ENCODE measurements at regions not wholly inside any gene's neighbourhood (a gene's known extent, or its start where the extent isn't known, plus 50 kb on each side); places are given as distances from the start of the nearest gene placed in this dataset.

DNA sequence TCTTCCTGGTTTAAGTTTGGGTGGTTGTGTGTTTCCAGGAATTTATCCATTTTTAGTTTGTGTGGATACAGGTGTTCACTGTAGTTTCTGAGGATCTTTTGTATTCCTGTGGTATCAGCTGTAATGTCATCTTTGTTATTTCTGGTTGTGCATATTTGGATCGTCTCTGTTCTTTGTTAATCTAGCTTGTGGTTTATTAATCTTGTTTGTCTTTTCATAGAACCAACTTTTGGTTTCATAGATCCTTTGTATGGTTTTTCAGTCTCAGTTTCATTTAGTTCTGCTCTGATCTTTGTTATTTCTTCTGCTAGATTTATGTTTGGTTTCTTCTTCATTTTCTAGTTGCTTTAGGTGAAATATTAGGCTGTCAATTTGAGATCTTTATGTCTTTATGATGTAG is 202.4 kb upstream of the ZSWIM2 start (continued):
- TF ChIP-seq, protein P1, sequence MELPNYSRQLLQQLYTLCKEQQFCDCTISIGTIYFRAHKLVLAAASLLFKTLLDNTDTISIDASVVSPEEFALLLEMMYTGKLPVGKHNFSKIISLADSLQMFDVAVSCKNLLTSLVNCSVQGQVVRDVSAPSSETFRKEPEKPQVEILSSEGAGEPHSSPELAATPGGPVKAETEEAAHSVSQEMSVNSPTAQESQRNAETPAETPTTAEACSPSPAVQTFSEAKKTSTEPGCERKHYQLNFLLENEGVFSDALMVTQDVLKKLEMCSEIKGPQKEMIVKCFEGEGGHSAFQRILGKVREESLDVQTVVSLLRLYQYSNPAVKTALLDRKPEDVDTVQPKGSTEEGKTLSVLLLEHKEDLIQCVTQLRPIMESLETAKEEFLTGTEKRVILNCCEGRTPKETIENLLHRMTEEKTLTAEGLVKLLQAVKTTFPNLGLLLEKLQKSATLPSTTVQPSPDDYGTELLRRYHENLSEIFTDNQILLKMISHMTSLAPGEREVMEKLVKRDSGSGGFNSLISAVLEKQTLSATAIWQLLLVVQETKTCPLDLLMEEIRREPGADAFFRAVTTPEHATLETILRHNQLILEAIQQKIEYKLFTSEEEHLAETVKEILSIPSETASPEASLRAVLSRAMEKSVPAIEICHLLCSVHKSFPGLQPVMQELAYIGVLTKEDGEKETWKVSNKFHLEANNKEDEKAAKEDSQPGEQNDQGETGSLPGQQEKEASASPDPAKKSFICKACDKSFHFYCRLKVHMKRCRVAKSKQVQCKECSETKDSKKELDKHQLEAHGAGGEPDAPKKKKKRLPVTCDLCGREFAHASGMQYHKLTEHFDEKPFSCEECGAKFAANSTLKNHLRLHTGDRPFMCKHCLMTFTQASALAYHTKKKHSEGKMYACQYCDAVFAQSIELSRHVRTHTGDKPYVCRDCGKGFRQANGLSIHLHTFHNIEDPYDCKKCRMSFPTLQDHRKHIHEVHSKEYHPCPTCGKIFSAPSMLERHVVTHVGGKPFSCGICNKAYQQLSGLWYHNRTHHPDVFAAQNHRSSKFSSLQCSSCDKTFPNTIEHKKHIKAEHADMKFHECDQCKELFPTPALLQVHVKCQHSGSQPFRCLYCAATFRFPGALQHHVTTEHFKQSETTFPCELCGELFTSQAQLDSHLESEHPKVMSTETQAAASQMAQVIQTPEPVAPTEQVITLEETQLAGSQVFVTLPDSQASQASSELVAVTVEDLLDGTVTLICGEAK (IDR thresholded peaks at IDR 0.05; ENCODE audit: borderline replicate concordance): no peak
- TF ChIP-seq ZZZ3 (IDR thresholded peaks at IDR 0.05; ENCODE audit: control insufficient read depth, insufficient read length, low read depth) (no peak), TARDBP (IDR thresholded peaks at IDR 0.05; ENCODE audit: borderline replicate concordance) (no peak), NR2F1 (conservative IDR thresholded peaks at IDR 0.05) (no peak), POLR2AphosphoS5 (IDR thresholded peaks at IDR 0.05; ENCODE audit: low read length) (no peak), MTA2 (IDR thresholded peaks at IDR 0.05; ENCODE audit: low read depth) (peak; percentile 74; the same call in 1 of the 2 replicates), NRF1 (conservative IDR thresholded peaks at IDR 0.05; ENCODE audit: low read depth, low read length) (no peak), POLR2A (IDR thresholded peaks at IDR 0.05; ENCODE audit: low read depth, low read length) (no peak), EP300 (IDR thresholded peaks at IDR 0.05; ENCODE audit: borderline replicate concordance in 1 of 2, control insufficient read depth in 1 of 2, low read depth in 2 of 2, low read length in 2 of 2) (no peak), MXI1 (IDR thresholded peaks at IDR 0.05; ENCODE audit: low read depth, low read length) (no peak), PAX8 (IDR thresholded peaks at IDR 0.05) (no peak), RUNX3 (IDR thresholded peaks at IDR 0.05; ENCODE audit: low read length) (peak; percentile 66), SP1 (IDR thresholded peaks at IDR 0.05; ENCODE audit: low read depth, low read length) (no peak), SREBF2 (IDR thresholded peaks at IDR 0.05; ENCODE audit: low read length) (no peak), SMAD5 (IDR thresholded peaks at IDR 0.05; ENCODE audit: low read depth) (no peak), ZNF217 (IDR thresholded peaks at IDR 0.05) (no peak), HCFC1 (IDR thresholded peaks at IDR 0.05; ENCODE audit: low read length) (no peak), BMI1 (IDR thresholded peaks at IDR 0.05; ENCODE audit: borderline replicate concordance) (no peak), SUPT20H (IDR thresholded peaks at IDR 0.05; ENCODE audit: borderline replicate concordance, control insufficient read depth, low read depth, low read length) (no peak), EZH2 (IDR thresholded peaks at IDR 0.05; ENCODE audit: borderline replicate concordance, control insufficient read depth, low read depth, low read length) (no peak), FOS (IDR thresholded peaks at IDR 0.05; ENCODE audit: borderline replicate concordance, extremely low read depth, insufficient read length) (no peak), EED (IDR thresholded peaks at IDR 0.05; ENCODE audit: low read depth) (no peak)
- TF ChIP-seq, protein P2, sequence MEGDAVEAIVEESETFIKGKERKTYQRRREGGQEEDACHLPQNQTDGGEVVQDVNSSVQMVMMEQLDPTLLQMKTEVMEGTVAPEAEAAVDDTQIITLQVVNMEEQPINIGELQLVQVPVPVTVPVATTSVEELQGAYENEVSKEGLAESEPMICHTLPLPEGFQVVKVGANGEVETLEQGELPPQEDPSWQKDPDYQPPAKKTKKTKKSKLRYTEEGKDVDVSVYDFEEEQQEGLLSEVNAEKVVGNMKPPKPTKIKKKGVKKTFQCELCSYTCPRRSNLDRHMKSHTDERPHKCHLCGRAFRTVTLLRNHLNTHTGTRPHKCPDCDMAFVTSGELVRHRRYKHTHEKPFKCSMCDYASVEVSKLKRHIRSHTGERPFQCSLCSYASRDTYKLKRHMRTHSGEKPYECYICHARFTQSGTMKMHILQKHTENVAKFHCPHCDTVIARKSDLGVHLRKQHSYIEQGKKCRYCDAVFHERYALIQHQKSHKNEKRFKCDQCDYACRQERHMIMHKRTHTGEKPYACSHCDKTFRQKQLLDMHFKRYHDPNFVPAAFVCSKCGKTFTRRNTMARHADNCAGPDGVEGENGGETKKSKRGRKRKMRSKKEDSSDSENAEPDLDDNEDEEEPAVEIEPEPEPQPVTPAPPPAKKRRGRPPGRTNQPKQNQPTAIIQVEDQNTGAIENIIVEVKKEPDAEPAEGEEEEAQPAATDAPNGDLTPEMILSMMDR (IDR thresholded peaks at IDR 0.05 in 2 of 3, conservative IDR thresholded peaks at IDR 0.05 in 1 of 3; ENCODE audit: control insufficient read depth in 2 of 3, extremely low read depth in 1 of 3, insufficient read depth in 1 of 3, low read depth in 3 of 3, low read length in 3 of 3): no peak
- TF ChIP-seq, protein P3, sequence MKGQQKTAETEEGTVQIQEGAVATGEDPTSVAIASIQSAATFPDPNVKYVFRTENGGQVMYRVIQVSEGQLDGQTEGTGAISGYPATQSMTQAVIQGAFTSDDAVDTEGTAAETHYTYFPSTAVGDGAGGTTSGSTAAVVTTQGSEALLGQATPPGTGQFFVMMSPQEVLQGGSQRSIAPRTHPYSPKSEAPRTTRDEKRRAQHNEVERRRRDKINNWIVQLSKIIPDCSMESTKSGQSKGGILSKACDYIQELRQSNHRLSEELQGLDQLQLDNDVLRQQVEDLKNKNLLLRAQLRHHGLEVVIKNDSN (IDR thresholded peaks at IDR 0.05; ENCODE audit: borderline replicate concordance, extremely low read length, insufficient read depth, low read depth, low read length): no peak

All from GM12878 (cell line).